BE2C (cell line): ENCODE measurements at regions not wholly inside any gene's neighbourhood (a gene's known extent, or its start where the extent isn't known, plus 50 kb on each side); places are given as distances from the start of the nearest gene placed in this dataset.
"Not testable (repeated sequence)": the region's sequence is repeated elsewhere in the genome, so short reads cannot be mapped to it uniquely, and the experiment has no call there.

Experiments used
- DNase-seq: peaks from one replicate; pipeline ENCODE4 v3.0.0-alpha.2; 2020
- H3K27me3 ChIP-seq: fragments of 250-450 bp; sonication (Bioruptor Pico); 2 replicates; pipeline ENCODE4 v1.5.1; 2020; ENCODE audit warnings: mild to moderate bottlenecking
- H3K36me3 ChIP-seq: fragments of 250-450 bp; sonication (Bioruptor Pico); 2 replicates; pipeline ENCODE4 v1.5.1; 2020; ENCODE audit warnings: mild to moderate bottlenecking
- H3K4me1 ChIP-seq: fragments of 250-450 bp; sonication (Bioruptor Pico); 2 replicates; pipeline ENCODE4 v1.5.1; 2020
- H3K4me3 ChIP-seq: 2 replicates; pipeline ENCODE4 v1.5.1; 2011; ENCODE audit warnings: low read depth, low read length
- H3K9me3 ChIP-seq: fragments of 250-450 bp; sonication (Bioruptor Pico); 2 replicates; pipeline ENCODE4 v1.5.1; 2020
- TF ChIP-seq, protein P1 (sequence below): IDR thresholded peaks from 2 replicates; pipeline ENCODE4 v1.5.1; 2012; ENCODE audit warnings: mild to moderate bottlenecking, low read depth, low read length

DNA sequence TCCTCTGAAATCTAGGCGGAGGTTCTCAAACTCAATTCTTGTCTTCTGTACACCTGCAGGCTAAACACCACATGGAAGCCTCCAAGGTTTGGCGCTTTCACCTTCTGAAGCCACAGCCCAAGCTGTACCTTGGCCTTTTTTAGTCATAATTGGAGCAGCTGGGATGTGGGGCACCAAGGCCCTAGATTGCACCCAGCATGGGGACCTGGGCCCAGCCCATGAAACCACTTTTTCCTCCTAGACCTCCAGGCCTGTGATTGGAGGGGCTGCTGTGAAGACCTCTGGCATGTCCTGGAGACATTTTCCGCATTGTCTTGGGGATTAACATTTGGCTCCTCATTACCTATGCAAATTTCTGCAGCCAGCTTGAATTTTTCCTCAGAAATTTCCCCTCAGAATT lies 181.0 kb downstream of the TYW3 start:
- H3K36me3 ChIP-seq = no peaks in the 10 kb centered on the region
- no peak for DNase-seq
- H3K27me3 ChIP-seq = no peaks in the 10 kb centered on the region
- no peaks in the 10 kb centered on the region for H3K4me1 ChIP-seq
- TF ChIP-seq, protein P1, sequence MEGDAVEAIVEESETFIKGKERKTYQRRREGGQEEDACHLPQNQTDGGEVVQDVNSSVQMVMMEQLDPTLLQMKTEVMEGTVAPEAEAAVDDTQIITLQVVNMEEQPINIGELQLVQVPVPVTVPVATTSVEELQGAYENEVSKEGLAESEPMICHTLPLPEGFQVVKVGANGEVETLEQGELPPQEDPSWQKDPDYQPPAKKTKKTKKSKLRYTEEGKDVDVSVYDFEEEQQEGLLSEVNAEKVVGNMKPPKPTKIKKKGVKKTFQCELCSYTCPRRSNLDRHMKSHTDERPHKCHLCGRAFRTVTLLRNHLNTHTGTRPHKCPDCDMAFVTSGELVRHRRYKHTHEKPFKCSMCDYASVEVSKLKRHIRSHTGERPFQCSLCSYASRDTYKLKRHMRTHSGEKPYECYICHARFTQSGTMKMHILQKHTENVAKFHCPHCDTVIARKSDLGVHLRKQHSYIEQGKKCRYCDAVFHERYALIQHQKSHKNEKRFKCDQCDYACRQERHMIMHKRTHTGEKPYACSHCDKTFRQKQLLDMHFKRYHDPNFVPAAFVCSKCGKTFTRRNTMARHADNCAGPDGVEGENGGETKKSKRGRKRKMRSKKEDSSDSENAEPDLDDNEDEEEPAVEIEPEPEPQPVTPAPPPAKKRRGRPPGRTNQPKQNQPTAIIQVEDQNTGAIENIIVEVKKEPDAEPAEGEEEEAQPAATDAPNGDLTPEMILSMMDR = no peak
- H3K9me3 ChIP-seq = no peaks in the 10 kb centered on the region
- no peak overlapping the region for H3K4me3 ChIP-seq

DNA sequence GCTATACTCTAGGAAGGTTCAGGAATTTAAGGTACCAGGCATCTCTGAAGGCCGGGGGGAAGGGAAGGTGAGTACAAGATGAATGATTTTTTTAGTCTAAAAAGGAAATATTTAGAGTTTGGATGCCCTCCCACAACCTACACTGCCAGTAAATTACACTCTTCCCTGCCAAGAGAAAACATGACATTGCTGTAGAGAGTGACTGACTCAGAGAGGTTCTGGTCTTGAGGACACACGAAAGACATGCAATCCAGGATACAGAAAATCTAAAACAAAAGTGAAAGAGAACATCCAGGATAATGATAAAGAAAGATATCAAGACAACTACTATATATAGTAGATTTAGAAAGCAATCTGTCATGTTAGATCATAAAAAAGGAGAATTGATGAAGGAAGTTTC lies 200.5 kb downstream of the TYW3 start:
- Histone ChIP-seq H3K27me3 (no peaks in the 10 kb centered on the region), H3K4me1 (no peaks in the 10 kb centered on the region), H3K9me3 (no peaks in the 10 kb centered on the region), H3K36me3 (no peaks in the 10 kb centered on the region), H3K4me3 (no peak overlapping the region)
- TF ChIP-seq, protein P1 = no peak
- DNase-seq = no peak

DNA sequence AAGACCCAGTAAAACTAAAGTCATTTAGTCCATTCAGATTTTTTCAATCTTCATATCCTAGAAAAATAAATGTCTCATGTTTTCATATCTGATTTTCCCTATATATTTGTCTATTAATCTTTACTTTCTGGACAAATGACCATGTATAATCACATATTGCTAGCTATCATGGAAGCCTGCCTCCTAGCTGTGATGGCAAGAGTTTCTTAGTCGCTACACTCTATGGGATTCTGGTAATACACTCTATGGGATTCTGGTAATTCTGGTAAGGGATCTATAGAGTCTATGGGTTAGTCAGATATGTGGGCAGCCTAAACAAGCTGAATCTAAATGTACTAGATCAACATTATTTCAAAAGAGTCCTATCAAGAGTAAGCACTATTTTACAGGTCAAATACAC lies 198.7 kb upstream of the LHX8 start:
- Histone ChIP-seq H3K36me3 (no peaks in the 10 kb centered on the region), H3K27me3 (no peaks in the 10 kb centered on the region), H3K9me3 (no peaks in the 10 kb centered on the region), H3K4me1 (no peaks in the 10 kb centered on the region), H3K4me3 (no peak overlapping the region)
- no peak for DNase-seq
- TF ChIP-seq, protein P1 = no peak

DNA sequence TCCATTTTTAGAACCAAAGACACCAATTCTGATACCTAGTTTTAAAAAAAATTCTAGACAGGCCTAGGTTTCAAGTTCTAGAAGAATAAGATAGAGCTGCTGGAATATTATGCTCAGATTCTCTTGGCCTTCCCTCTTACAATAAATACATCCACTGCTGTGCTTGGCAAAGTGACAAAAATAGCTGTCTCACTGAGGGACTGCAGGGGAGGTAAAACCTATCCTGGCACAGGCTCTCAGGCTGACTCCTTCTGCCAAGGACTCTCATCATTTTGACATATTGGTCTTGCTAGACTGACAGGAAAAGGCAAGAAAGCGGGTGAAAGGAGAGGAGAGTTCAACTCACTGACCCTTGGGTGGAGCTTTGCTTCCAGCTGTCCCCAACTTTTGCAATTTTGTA lies 197.0 kb upstream of the LHX8 start:
- no peaks in the 10 kb centered on the region for H3K36me3 ChIP-seq
- no peak for DNase-seq
- TF ChIP-seq, protein P1 = no peak
- H3K27me3 ChIP-seq = no peaks in the 10 kb centered on the region
- H3K4me3 ChIP-seq = no peak overlapping the region
- no peaks in the 10 kb centered on the region for H3K4me1 ChIP-seq
- H3K9me3 ChIP-seq = no peaks in the 10 kb centered on the region

DNA sequence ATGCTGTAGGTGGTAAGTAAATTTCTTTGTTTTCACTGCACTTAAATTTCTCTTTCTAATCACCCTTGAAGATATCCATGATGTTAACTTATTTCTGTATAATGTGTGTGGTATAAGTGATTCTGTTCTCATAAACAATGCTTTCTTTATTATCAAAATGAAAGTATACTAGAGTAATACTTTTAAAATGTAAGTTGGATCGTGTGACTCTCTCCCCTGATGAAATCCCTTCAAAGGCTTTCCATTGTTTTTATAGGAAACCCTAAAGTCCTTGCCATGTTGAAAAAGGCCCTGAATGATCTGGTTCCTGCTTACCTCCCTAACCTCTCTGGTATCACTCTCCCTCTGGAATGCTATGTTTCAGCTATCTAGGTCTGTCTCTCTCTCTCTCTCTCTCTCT lies 191.1 kb upstream of the LHX8 start:
- H3K36me3 ChIP-seq = no peaks in the 10 kb centered on the region
- no peaks in the 10 kb centered on the region for H3K4me1 ChIP-seq
- no peak overlapping the region for H3K4me3 ChIP-seq
- H3K27me3 ChIP-seq = no peaks in the 10 kb centered on the region
- TF ChIP-seq, protein P1 = no peak
- H3K9me3 ChIP-seq = no peaks in the 10 kb centered on the region
- no peak for DNase-seq

DNA sequence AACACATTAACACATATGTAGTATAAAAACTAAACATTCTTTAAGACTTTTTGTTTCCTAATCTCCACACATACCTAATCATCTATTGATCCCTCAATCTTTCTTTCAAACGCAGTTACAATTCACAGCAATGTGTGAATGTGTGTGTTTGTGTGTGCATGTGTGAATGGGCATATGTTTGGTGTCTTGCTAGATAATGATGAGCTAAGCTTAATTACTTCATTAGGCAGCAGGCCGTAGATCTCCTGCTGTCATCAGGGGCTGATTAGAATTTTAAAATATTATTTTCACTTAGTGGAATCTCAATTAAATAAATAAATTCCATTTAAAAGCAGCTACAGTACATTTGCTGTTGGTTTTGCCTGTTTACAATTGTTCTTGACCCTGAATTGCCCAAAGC lies 187.8 kb upstream of the LHX8 start:
- Histone ChIP-seq H3K4me3 (no peak overlapping the region), H3K36me3 (no peaks in the 10 kb centered on the region), H3K27me3 (no peaks in the 10 kb centered on the region), H3K4me1 (no peaks in the 10 kb centered on the region), H3K9me3 (no peaks in the 10 kb centered on the region)
- DNase-seq = no peak
- TF ChIP-seq, protein P1 = no peak

DNA sequence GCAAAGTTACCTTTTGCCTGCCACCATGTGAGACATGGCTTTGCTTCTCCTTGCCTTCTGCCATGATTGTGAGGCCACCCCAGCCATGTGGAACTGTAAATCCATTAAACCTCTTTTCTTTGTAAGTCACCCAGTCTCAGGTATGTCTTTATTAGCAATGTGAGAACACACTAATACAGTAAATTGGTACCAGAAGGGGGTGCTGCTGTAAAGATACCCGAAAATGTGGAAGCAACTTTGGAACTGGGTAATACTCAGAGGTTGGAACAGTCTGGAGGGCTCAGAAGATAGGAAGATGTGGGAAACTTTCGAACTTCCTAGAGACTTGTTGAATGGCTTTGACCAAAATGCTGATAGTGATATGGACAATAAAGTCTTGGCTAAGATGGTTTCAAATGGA lies 184.8 kb upstream of the LHX8 start:
- not testable (repeated sequence) for H3K4me1 ChIP-seq, H3K9me3 ChIP-seq, H3K4me3 ChIP-seq, DNase-seq, H3K27me3 ChIP-seq, H3K36me3 ChIP-seq

DNA sequence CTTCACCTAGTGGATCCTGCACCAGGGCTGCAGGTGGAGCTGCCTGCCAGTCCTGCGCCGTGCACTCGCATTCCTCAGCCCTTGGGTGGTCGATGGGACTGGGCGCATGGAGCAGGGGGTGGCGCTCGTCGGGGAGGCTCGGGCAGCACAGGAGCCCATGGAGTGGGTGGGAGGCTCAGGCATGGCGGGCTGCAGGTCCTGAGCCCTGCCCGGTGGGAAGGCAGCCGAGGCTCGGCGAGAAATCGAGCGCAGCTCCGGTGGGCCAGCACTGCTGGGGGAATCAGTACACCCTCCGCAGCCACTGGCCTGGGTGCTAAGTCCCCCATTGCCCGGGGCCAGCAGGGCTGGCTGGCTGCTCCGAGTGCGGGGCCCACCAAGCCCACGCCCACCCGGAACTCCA lies 182.2 kb upstream of the LHX8 start:
- not testable (repeated sequence) for H3K36me3 ChIP-seq, H3K4me3 ChIP-seq, H3K27me3 ChIP-seq, H3K9me3 ChIP-seq, H3K4me1 ChIP-seq, DNase-seq
